NT2/D1 (cell line): ENCODE measurements at regions not wholly inside any gene's neighbourhood (a gene's known extent, or its start where the extent isn't known, plus 50 kb on each side); places are given as distances from the start of the nearest gene placed in this dataset.
"Not testable (repeated sequence)": the region's sequence is repeated elsewhere in the genome, so short reads cannot be mapped to it uniquely, and the experiment has no call there.

ENCODE experiments used
- YY1 ChIP-seq: IDR thresholded peaks from 2 replicates; pipeline ENCODE4 v1.6.1; 2011; ENCODE audit not compliant: insufficient read length, insufficient read depth
- ZNF274 ChIP-seq: IDR thresholded peaks from 2 replicates; pipeline ENCODE4 v1.6.1; 2011; ENCODE audit warnings: mild to moderate bottlenecking, low read depth, low read length

DNA sequence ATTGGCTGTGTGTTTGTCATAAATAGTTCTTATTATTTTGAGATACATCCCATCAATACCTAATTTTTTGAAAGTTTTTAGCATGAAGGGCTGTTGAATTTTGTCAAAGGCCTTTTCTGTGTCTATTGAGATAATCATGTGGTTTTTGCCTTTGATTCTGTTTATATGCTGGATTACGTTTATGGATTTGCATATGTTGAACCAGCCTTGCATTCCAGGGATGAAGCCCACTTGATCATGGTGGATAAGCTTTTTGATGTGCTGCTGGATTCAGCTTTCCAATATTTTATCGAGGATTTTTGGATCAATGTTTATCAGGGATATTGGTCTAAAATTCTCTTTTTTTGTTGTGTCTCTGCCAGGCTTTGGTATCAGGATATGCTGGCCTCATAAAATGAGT is 82.4 kb upstream of the B3GAT1 start:
- TF ChIP-seq YY1, ZNF274: not testable (repeated sequence)
